HG03103 (cell line): ENCODE measurements at regions not wholly inside any gene's neighbourhood (a gene's known extent, or its start where the extent isn't known, plus 50 kb on each side); places are given as distances from the start of the nearest gene placed in this dataset.
"Not testable (repeated sequence)": the region's sequence is repeated elsewhere in the genome, so short reads cannot be mapped to it uniquely, and the experiment has no call there.

Source experiments
- ATAC-seq: cut with Tn5 transposase; IDR thresholded peaks from one replicate; pipeline ENCODE4 v1.9.1; 2021; ENCODE audit warnings: low read depth; ENCODE audit not compliant: unreplicated experiment

DNA sequence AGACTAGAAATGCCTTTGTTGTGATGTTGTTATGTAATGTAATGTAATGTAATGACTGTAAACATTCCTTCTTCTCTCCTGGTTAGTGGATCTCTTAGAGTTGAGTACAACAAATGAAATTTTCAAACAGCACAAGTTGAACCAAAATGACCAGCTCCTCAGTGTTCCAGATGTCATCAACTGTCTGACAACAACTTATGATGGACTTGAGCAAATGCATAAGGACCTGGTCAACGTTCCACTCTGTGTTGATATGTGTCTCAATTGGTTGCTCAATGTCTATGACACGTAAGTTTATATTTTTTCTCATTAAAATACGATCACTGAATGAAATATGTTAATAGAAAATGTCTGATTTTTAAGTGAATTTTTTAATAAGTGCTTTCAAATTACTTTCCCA is 496.7 kb downstream of the UTRN start:
- ATAC-seq: no peak

- ATAC-seq: no peak
Observed at GRCh38 chr6:144782634-144783033, 497.5 kb downstream of the UTRN start.

DNA sequence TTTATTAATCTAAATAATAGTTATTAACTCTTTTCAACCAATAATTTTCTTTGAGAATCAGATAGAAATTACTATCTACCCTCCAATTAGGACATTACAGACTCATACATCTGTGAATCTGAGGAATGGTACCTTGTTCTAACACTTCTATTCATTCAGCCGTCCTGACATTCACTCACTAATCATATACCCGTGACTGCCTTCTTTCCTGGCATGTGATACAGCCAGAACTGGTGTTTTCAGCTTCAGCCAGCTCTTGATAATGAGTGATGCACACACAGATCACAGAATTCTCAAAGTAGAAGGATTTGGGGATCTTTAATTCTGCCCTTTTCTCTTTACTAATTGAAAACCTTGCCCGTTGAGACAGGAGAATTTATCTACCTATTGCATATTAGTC is 499.9 kb downstream of the UTRN start:
- ATAC-seq: no peak

DNA sequence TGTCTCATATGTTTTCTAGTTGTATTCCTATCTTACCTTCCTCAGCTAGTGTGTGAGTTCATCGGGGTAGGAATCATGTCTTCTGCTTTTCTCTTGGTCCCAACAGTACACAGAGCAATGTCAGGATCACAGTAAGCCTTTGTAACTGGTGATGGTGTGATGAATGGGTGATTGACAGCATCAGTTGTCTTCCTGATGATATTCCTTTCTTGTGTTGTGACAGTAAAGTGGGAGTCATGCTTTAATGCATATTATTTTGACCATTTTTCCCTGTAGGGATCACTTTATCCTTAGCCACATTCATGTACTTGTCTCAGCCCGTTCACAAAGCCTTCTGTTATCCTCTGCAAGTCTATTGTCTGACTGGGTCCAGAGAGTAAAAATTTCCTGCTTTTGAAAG is 501.7 kb downstream of the UTRN start:
- no peak for ATAC-seq

DNA sequence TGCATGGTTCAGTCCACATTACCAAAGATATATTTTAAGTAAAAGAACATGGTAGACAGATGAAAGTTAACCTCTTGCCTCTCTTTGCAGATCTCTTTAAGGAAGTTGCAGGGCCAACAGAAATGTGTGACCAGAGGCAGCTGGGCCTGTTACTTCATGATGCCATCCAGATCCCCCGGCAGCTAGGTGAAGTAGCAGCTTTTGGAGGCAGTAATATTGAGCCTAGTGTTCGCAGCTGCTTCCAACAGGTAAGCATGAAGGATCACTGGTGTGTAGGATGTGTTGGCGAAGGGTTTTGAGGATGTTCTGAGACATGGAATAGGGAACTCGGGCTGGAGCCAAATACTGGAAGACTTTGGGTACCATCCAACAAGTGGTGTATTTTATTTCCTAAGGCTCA is 508.6 kb downstream of the UTRN start:
- ATAC-seq: no peak

- not testable (repeated sequence) for ATAC-seq
Observed at GRCh38 chr6:144795022-144795421, 509.9 kb downstream of the UTRN start.

- ATAC-seq: no peak
Observed at GRCh38 chr6:144796070-144796469, 510.9 kb downstream of the UTRN start.

DNA sequence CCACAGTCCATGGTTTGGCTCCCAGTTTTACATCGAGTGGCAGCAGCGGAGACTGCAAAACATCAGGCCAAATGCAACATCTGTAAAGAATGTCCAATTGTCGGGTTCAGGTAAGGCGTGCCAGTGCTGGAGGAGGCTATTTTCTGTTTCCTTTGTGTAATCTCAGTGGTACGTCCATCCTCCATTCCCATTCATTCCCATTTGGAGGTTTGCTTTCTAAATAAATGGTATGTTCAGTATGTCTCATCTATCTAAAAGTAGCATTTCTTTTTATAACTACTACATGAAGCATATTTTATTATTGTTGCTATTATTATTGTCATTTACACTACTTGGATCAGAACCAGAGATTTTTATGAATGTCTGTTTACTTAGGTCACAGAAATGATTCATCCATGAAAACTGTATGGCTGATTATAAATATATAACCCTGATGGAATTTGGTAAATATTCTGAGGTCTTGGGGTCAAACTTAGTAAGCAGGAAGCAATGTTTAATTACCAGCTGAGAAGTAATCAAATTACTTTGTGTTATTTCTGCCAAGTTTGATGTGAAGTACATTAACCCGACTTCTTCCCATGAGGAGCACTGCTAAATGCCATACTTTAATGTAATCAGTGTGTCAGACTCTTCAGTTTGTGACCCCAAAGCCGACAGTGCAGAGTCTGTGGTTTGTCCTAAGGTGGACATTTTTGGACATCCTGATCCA is 512.9 kb downstream of the UTRN start:
- no peak for ATAC-seq

- no peak for ATAC-seq
Observed at GRCh38 chr6:144804246-144804790, 519.2 kb downstream of the UTRN start.

- no peak for ATAC-seq
Observed at GRCh38 chr6:144805049-144805448, 519.9 kb downstream of the UTRN start.

DNA sequence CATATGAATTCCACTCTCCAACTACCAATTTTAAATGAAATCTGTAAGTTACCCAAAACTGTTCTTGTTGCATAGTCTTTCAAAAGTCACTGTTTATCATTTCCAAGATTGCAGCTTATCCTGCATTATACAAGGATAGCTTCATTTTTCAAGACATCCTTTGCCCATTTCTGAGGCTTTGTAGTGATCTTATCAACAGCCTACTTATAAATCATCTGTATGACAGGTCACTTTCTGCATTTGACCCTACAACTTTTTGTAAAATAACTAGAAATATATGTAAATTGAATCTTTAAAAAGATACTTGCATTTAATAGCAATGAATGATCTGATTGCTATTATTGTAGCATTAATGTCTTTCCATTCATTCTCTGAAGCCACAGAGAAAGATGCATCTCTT is 521.1 kb downstream of the UTRN start:
- ATAC-seq: no peak

- no peak for ATAC-seq
Observed at GRCh38 chr6:144809120-144809519, 524.0 kb downstream of the UTRN start.

DNA sequence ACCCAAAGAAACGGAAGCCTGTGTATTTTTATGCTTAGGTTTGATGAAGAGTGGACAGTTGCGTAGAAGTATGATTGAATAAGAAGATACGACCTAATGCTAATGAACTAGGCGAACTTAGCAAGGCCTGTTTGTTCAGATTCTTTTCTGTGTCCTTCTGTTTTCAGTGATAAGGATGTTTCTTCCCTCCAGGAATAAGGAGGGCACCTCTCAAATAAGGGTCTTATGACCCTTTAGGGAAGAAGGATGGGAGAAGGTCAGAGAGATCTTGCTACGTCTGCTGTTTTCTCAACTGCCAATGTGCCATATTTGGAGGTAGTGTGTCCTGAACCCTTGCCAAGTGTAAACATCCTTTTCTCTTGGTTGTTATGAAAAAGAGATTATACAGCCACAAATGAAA is 524.8 kb downstream of the UTRN start:
- no peak for ATAC-seq

- ATAC-seq: no peak
Observed at GRCh38 chr6:144811140-144811539, 526.0 kb downstream of the UTRN start.

- ATAC-seq: no peak
Observed at GRCh38 chr6:144816936-144817335, 531.8 kb downstream of the UTRN start.

DNA sequence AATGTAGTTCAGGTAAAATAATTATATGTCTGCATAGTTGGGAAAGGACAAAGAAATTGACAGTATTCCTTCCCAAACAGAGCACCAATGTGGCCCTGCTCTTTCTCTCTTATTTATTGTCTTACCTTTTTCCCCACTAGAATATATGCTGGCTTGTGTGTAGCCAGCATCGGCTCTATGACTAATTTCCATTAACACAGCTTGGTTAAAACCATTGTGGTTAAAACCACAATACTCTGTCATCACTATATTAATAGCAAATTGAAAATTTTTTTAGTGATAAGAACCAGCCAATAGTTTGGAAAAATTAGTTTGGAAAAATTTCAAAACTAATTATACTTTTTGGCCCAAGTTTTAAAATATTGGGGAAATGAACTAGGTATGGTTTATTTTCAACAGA is 535.1 kb downstream of the UTRN start:
- peak; percentile 58 for ATAC-seq

DNA sequence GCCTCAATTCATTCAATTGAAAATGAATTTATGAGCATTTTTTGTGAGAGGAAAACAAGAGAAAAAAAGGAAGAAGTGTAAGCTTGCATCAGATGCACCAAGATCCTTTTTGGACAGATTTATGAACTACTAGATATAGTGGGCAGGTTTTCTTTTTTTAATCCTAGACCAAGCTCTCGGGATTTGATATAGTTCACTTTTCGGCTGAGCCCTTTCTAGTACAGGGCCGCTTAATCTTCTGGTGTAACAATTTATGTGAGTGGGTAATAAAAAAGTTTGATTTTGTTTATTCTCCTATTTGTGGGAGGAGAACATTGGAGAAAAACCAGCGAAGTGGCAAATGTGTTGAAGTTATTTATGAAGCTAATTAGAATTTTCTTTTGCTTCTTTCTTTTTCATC is 538.0 kb downstream of the UTRN start:
- no peak for ATAC-seq

DNA sequence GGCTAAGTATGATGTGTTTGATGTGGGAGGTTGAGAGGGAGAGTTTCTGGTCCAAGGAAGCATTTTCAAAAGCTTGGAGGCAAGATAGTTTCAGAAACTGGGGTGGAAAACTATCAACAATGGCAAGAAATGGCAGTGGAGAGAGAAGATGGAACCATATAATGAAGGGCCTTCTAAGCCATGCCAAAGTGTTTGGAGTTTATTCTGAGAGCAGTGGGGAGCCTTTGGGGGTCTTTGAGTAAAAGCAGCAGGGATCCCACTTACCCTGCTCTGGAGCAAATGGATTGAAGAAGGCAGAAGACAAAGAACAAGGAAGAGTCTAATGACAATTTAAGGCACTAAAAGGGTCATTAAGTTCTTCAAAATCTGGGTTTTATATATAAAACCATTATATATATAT is 538.9 kb downstream of the UTRN start:
- no peak for ATAC-seq

DNA sequence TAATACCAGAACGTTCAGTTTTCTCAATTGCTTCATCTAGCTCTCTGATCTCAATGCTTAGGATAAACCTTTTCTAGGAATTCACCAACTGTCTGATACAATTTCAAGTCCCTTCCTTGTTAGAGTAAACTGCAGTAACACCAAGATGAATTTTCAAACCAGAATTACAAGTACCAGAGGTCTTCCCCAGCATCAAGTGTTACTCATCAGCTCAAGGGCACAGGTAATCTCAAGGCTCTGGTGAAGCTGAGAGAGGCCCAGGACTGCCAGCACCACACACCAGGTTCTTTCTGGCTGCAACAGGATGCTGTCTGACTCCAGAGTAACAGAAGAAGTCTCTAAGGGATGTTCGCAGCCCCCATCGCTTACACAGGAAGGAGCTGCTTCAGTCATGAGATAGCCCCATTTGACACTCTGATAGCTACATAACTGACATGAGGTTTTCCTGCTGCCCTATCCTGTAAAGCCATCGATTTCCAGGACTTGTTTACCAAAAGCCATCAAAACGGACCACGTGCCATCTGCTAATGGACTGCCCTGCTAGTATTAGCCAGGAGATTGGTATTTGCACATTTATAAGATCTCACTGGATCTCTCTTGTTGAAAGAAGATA is 549.4 kb downstream of the UTRN start:
- ATAC-seq: no peak

DNA sequence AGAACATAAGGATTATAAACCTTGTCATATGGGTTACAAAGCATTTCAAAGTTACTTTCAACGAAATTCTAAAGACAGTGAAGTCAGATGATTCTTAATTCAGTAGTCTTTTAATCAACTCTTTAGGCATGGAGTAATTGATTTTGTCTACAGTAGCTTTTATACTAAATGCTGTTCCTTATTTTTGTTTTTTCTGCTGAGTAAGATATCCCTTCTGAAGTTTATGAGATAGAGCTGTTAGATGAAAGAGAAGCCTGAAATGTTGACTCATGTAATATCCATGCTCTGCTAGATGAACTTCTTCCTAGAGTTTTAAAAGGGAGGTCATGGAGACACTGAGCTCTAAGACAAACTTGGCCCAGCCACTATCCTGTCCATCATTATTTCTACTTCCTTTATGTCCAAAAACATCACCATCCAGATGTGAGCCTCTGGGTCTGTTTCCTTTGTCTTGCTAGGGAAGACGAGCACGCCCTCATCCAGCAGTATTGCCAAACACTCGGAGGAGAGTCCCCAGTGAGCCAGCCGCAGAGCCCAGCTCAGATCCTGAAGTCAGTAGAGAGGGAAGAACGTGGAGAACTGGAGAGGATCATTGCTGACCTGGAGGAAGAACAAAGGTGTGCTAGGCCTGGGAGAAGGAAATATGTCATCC is 550.3 kb downstream of the UTRN start:
- ATAC-seq: no peak

GRCh38 chr6:144840619-144841018 is 555.5 kb downstream of the UTRN start:
- ATAC-seq: no peak

GRCh38 chr6:144843701-144844100 is 558.6 kb downstream of the UTRN start:
- no peak for ATAC-seq
